ENCODE measurements at regions not wholly inside any gene's neighbourhood (a gene's known extent, or its start where the extent isn't known, plus 50 kb on each side); places are given as distances from the start of the nearest gene placed in this dataset.
"Not testable (repeated sequence)": the region's sequence is repeated elsewhere in the genome, so short reads cannot be mapped to it uniquely, and the experiment has no call there.

- FAIRE-seq: no peak
- no peak for DNase-seq (ENCODE audit: low spot score in 2 of 2)
Observed at GRCh38 chr2:65922794-65923193, 490.4 kb upstream of the SPRED2 start.

- DNase-seq (ENCODE audit: low spot score in 2 of 2) (no peak), FAIRE-seq (no peak)
Observed at GRCh38 chr2:65922030-65922429, 489.6 kb upstream of the SPRED2 start.

- FAIRE-seq: no peak
- no peak for DNase-seq (ENCODE audit: low spot score in 2 of 2)
Observed at GRCh38 chr2:65921116-65921515, 488.7 kb upstream of the SPRED2 start.

- FAIRE-seq: no peak
- DNase-seq (ENCODE audit: low spot score in 2 of 2): no peak
Observed at GRCh38 chr2:65920659-65921058, 488.3 kb upstream of the SPRED2 start.

- FAIRE-seq (no peak), DNase-seq (ENCODE audit: low spot score in 2 of 2) (no peak)
Observed at GRCh38 chr2:65919550-65920188, 487.3 kb upstream of the SPRED2 start.

GRCh38 chr2:65918760-65919187 is 486.4 kb upstream of the SPRED2 start:
- no peak for DNase-seq (ENCODE audit: low spot score in 2 of 2)
- FAIRE-seq: no peak

- DNase-seq (ENCODE audit: low spot score in 2 of 2) (no peak), FAIRE-seq (no peak)
Observed at GRCh38 chr2:65917986-65918385, 485.6 kb upstream of the SPRED2 start.

- FAIRE-seq (no peak), DNase-seq (ENCODE audit: low spot score in 2 of 2) (no peak)
Observed at GRCh38 chr2:65916785-65917295, 484.4 kb upstream of the SPRED2 start.

- DNase-seq (ENCODE audit: low spot score in 2 of 2) (no peak), FAIRE-seq (no peak)
Observed at GRCh38 chr2:65916177-65916576, 483.8 kb upstream of the SPRED2 start.

GRCh38 chr2:65915273-65915672 is 482.9 kb upstream of the SPRED2 start:
- FAIRE-seq: no peak
- DNase-seq (ENCODE audit: low spot score in 2 of 2): no peak

- no peak for DNase-seq (ENCODE audit: low spot score in 2 of 2)
- no peak for FAIRE-seq
Observed at GRCh38 chr2:65914244-65914786, 481.9 kb upstream of the SPRED2 start.

GRCh38 chr2:65913813-65914212 is 481.4 kb upstream of the SPRED2 start:
- DNase-seq (ENCODE audit: low spot score in 2 of 2) (no peak), FAIRE-seq (no peak)

- FAIRE-seq: no peak
- no peak for DNase-seq (ENCODE audit: low spot score in 2 of 2)
Observed at GRCh38 chr2:65901756-65902155, 469.4 kb upstream of the SPRED2 start.

- no peak for DNase-seq (ENCODE audit: low spot score in 2 of 2)
- no peak for FAIRE-seq
Observed at GRCh38 chr2:65896446-65896845, 464.0 kb upstream of the SPRED2 start.

- not testable (repeated sequence) for FAIRE-seq; DNase-seq (ENCODE audit: low spot score in 2 of 2)
Observed at GRCh38 chr2:65890131-65890530, 457.7 kb upstream of the SPRED2 start.

GRCh38 chr2:65885266-65885665 is 452.9 kb upstream of the SPRED2 start:
- FAIRE-seq (no peak), DNase-seq (ENCODE audit: low spot score in 2 of 2) (no peak)

- FAIRE-seq: no peak
- DNase-seq (ENCODE audit: low spot score in 2 of 2): no peak
Observed at GRCh38 chr2:65881592-65881991, 449.2 kb upstream of the SPRED2 start.

- no peak for DNase-seq (ENCODE audit: low spot score in 2 of 2)
- FAIRE-seq: no peak
Observed at GRCh38 chr2:65880436-65880835, 448.0 kb upstream of the SPRED2 start.

GRCh38 chr2:65878011-65878340 is 445.6 kb upstream of the SPRED2 start:
- FAIRE-seq (no peak), DNase-seq (ENCODE audit: low spot score in 2 of 2) (no peak)

GRCh38 chr2:65877331-65878010 is 445.1 kb upstream of the SPRED2 start:
- FAIRE-seq (no peak), DNase-seq (ENCODE audit: low spot score in 2 of 2) (no peak)

GRCh38 chr2:65876114-65876513 is 443.7 kb upstream of the SPRED2 start:
- FAIRE-seq (no peak), DNase-seq (ENCODE audit: low spot score in 2 of 2) (no peak)

- DNase-seq (ENCODE audit: low spot score in 2 of 2): no peak
- FAIRE-seq: no peak
Observed at GRCh38 chr2:65870826-65871225, 438.4 kb upstream of the SPRED2 start.
